Activated T-helper 2 cell treated with anti-CD3 and anti-CD28 coated beads, Interferon-gamma antibody, Interleukin-2, Interleukin-4, amounts not matched to agents 10 μg/mL and 5 μg/mL and 100 μg/mL, durations not matched to agents 14 hours and 24 hours and 36 hours (primary cell): ENCODE measurements at regions not wholly inside any gene's neighbourhood (a gene's known extent, or its start where the extent isn't known, plus 50 kb on each side); places are given as distances from the start of the nearest gene placed in this dataset.

Experiments
- DNase-seq: peaks from one replicate; pipeline ENCODE4 v3.0.0; 2021; ENCODE audit warnings: low spot score
- H3K27ac Mint-ChIP-seq: one replicate; pipeline ENCODE4 v1.8.0; 2021; ENCODE audit warnings: mixed read lengths
- H3K27me3 Mint-ChIP-seq: one replicate; pipeline ENCODE4 v1.8.0; 2021; ENCODE audit warnings: low read depth, mixed read lengths
- H3K36me3 Mint-ChIP-seq: one replicate; pipeline ENCODE4 v1.8.0; 2021; ENCODE audit warnings: low read depth, mixed read lengths
- H3K4me1 Mint-ChIP-seq: one replicate; pipeline ENCODE4 v1.8.0; 2021; ENCODE audit warnings: low read depth, mixed read lengths
- H3K4me3 Mint-ChIP-seq: one replicate; pipeline ENCODE4 v1.8.0; 2021; ENCODE audit warnings: low read depth, mild to moderate bottlenecking, moderate library complexity, mixed read lengths
- H3K9me3 Mint-ChIP-seq: one replicate; pipeline ENCODE4 v1.8.0; 2021; ENCODE audit warnings: mixed read lengths
- intact Hi-C: fragments of 100-400 bp; cut with micrococcal nuclease; formaldehyde crosslinking; loops from one replicate; pipeline ENCODE4 v1.15.1; 2023

DNA sequence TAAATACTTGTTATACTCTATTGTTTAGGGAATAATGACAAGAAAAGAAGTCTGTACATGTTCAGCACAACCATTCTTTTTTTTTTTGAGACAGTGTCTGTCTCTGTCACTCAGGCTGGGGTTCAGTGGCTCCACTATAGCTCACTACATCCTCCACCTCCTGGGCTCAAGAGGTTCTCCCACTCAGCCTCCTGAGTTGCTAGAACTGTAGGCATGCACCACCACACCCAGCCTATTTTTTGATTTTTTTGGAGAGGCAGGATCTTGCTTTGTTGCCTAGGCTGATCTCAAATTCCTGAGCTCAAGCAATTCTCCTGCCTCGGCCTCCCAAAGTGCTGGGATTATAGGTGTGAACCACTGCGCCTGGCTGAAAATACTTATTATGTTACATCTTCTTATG is 250.0 kb downstream of the MIAT start:
- Mint-ChIP-seq H3K36me3 (no peaks in the 10 kb centered on the region), H3K4me1 (peaks cover 2% of the 10 kb centered on the region), H3K27me3 (peaks cover 33% of the 10 kb centered on the region), H3K4me3 (no peak overlapping the region), H3K27ac (no peak overlapping the region), H3K9me3 (no peaks in the 10 kb centered on the region)
- DNase-seq, result no peak
- intact Hi-C loops, result no loop called here

DNA sequence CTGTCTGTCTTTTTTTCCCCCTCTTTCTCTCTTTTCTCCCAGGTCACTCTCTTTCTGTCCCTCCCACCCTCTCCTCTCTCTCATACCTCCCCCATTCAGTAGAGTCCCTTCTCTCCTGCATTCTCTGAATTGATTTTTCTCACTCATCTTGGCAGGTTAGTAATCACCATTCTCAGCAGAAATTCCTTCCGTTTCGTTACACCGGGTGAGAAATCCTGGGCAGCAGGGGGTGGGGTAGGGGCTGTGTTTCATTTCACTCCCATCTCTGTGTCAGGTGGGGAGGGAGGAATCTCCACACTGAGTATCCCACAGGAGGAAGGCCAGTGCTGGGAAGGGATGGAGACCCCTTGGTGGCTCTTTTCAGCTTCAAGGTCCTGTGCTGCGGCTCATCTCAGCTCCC is 253.5 kb downstream of the MIAT start:
- H3K4me3 Mint-ChIP-seq, result no peak overlapping the region
- H3K27me3 Mint-ChIP-seq, result peaks cover 12% of the 10 kb centered on the region
- H3K27ac Mint-ChIP-seq, result no peak overlapping the region
- peaks cover 2% of the 10 kb centered on the region for H3K4me1 Mint-ChIP-seq
- no peaks in the 10 kb centered on the region for H3K9me3 Mint-ChIP-seq
- no peaks in the 10 kb centered on the region for H3K36me3 Mint-ChIP-seq
- intact Hi-C loops, result no loop called here
- DNase-seq, result no peak

DNA sequence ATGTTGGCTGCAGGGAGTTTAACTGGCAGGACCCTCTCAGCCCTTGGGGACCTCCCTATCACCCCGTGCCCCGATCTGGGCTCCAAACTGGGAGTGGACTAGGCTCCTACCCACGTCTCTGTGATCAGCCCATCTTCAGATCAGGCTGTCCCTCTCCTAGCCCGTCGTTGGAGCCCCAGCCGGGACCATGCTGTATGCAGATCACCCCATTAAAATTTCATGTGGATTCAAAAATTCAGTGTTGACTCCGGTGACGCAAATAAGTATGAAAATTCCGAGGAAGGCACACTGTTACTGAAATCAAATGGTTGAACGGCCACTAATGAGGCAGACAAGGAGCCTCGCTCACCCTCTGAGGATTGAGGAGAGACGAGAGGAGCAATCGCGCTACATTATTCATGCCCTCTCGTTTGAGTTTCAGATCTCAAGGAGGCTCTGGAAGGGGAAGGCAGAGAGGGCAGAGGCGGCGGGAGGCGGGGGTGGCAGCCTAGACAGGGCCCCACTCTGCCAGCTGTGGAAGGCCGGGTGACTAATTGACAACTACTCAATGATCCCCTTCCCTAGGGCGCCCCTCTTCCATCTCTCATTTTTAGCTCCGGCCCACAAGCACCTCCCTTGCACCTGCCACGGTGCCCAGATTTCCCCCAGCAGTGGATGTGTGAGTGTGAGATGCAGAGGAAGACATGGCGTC is 255.4 kb downstream of the MIAT start:
- DNase-seq, result no peak
- H3K4me3 Mint-ChIP-seq, result no peak overlapping the region
- H3K9me3 Mint-ChIP-seq, result no peaks in the 10 kb centered on the region
- H3K27ac Mint-ChIP-seq, result no peak overlapping the region
- H3K36me3 Mint-ChIP-seq, result no peaks in the 10 kb centered on the region
- intact Hi-C loops, result no loop called here
- H3K27me3 Mint-ChIP-seq, result peaks cover 12% of the 10 kb centered on the region
- peaks cover 2% of the 10 kb centered on the region for H3K4me1 Mint-ChIP-seq

DNA sequence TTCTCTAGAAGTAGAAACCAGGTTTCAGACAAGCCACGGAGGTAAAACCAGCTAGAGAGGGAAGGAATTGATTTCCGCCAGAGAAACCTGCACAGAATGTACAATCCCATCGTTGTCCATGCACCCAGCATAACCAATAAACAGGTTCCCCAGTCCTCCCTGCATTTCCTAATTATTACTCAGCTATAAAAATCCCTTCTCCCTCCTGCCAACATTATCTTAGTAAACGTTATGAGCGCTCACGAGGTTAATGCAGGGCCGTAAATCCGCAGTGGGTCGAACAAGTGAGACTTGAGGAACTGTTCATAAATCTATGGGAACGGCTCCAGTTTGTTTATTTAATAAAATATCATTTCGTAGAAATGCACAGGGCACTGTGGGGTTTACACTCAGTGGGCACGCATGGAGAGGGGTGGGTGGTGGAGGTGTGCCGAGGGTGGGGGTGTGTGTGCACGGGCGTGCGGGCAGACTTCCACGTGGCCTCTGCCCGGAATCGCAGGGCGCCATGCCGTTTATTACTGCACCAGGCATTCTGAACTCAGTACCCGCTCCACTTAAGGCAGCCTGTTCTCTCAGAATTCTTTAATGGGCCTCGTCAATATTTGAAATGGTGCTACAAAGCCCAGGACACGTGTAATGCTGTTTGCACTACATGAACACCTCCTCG is 257.3 kb downstream of the MIAT start:
- H3K4me3 Mint-ChIP-seq, result no peak overlapping the region
- no peak overlapping the region for H3K27ac Mint-ChIP-seq
- no peaks in the 10 kb centered on the region for H3K9me3 Mint-ChIP-seq
- peaks cover 2% of the 10 kb centered on the region for H3K4me1 Mint-ChIP-seq
- H3K27me3 Mint-ChIP-seq, result peaks cover 12% of the 10 kb centered on the region
- DNase-seq, result no peak
- intact Hi-C loops, result no loop called here
- H3K36me3 Mint-ChIP-seq, result no peaks in the 10 kb centered on the region

DNA sequence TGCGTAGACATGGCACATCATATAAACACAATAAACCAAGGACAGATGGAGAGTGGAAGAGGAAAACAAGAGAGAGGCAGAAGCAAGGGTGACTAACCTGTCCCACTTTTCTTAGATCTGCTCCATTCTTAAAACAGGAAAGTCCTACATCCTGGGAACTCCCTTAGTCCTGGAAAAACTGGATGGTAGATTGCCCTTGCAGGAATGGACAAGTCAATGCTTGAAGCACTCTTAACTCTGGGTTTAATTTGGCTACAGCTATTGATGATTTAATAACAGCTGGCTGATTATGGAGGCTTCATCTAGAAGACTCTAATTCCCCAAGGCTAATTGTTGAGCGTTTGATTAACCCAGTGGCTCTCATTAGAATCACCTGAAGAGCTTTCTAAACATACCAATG is 258.8 kb downstream of the MIAT start:
- Mint-ChIP-seq H3K36me3 (no peaks in the 10 kb centered on the region), H3K4me3 (no peak overlapping the region), H3K27ac (no peak overlapping the region), H3K4me1 (peaks cover 2% of the 10 kb centered on the region), H3K9me3 (no peaks in the 10 kb centered on the region), H3K27me3 (peaks cover 12% of the 10 kb centered on the region)
- no peak for DNase-seq
- intact Hi-C loops, result no loop called here

DNA sequence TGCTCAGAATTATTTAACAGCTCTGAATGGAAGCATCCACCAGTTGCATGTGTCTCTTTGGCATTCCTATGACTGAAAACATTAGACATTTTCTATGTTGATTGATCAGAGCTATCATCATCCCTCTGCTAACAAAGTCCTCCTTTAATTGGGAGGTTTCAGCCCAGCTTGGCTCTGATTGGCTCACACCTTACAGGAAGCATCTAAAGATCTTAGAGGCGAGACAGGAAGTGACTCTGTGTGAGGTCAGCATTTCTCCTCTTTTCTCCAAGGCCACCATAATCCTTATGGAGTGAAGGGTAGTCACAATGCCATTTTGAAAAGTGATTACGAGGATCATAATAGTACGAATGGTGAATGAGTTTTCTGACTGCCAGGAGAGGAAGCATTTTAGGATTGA is 260.8 kb downstream of the MIAT start:
- Mint-ChIP-seq H3K27me3 (peaks cover 1% of the 10 kb centered on the region), H3K9me3 (no peaks in the 10 kb centered on the region), H3K36me3 (no peaks in the 10 kb centered on the region), H3K4me3 (no peak overlapping the region), H3K27ac (no peak overlapping the region), H3K4me1 (no peaks in the 10 kb centered on the region)
- no peak for DNase-seq
- intact Hi-C loops, result no loop called here

DNA sequence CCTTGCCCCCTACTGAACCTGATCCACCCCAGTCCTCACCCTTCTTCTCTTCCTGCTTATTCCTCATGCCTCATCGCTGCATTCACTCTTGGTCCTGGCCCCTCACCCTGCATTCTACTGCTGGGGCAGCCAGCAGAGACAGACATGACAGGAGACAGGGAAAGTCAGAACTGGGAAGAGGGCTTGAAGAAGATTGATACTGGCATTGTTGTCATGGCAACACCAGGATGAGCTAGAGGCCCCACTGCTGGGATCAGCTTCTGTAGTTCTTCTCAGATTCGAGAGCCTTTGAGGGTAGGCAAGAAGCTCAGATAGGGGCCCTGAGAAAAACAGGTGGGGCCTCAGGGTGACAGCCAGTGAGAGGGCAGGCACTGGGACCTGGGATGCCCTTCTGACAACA is 264.3 kb downstream of the MIAT start:
- no peak overlapping the region for H3K4me3 Mint-ChIP-seq
- H3K9me3 Mint-ChIP-seq, result no peaks in the 10 kb centered on the region
- no peaks in the 10 kb centered on the region for H3K4me1 Mint-ChIP-seq
- H3K36me3 Mint-ChIP-seq, result no peaks in the 10 kb centered on the region
- intact Hi-C loops, result no loop called here
- DNase-seq, result no peak
- H3K27me3 Mint-ChIP-seq, result no peaks in the 10 kb centered on the region
- no peak overlapping the region for H3K27ac Mint-ChIP-seq

DNA sequence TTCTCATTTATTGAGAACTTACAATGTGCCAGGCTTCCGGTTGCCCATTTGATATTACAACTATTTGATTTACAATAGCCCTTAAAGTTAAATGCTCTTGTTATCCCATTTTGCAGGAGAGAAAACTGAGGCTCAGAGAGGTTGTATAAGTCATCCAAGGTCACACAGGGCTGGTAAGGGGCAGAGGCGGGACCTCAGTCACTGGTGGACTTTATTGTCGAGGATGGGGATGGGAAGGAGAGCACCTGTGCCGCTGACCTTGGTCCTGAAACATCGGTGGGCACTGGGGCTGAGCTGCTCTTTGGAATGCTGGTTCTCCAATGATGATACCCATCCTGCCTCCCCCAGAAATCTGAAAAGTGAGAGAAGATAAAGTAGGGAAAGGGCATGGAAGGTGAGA is 265.4 kb downstream of the MIAT start:
- intact Hi-C loops, result no loop called here
- no peaks in the 10 kb centered on the region for H3K9me3 Mint-ChIP-seq
- H3K4me1 Mint-ChIP-seq, result no peaks in the 10 kb centered on the region
- H3K36me3 Mint-ChIP-seq, result no peaks in the 10 kb centered on the region
- H3K4me3 Mint-ChIP-seq, result no peak overlapping the region
- no peak overlapping the region for H3K27ac Mint-ChIP-seq
- H3K27me3 Mint-ChIP-seq, result no peaks in the 10 kb centered on the region
- DNase-seq, result no peak

- no peaks in the 10 kb centered on the region for H3K36me3 Mint-ChIP-seq
- DNase-seq, result no peak
- H3K4me3 Mint-ChIP-seq, result no peak overlapping the region
- no peak overlapping the region for H3K27ac Mint-ChIP-seq
- H3K4me1 Mint-ChIP-seq, result no peaks in the 10 kb centered on the region
- H3K27me3 Mint-ChIP-seq, result no peaks in the 10 kb centered on the region
- no peaks in the 10 kb centered on the region for H3K9me3 Mint-ChIP-seq
- intact Hi-C loops, result no loop called here
Observed at GRCh38 chr22:26923531-26923930, 266.1 kb downstream of the MIAT start.

DNA sequence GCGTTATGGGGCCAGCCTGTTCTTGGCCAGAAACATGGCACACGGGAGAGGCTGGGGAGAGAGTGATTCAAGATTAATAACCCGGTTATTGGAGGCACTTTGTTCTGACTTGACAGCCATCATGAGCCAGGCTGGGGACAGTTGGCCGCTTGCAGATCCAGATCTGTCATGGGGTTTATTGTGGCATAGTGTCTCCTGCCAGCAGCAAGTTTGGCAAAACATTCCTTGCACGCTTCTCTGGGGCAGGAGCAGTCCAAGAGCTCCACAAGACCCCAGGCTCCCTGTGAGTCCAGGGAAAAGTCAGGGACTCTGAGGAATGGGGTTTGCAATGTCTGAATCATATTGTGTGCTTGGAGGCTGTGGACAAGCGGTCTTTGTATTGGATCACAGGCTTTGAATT is 270.4 kb downstream of the MIAT start:
- H3K4me3 Mint-ChIP-seq, result no peak overlapping the region

DNA sequence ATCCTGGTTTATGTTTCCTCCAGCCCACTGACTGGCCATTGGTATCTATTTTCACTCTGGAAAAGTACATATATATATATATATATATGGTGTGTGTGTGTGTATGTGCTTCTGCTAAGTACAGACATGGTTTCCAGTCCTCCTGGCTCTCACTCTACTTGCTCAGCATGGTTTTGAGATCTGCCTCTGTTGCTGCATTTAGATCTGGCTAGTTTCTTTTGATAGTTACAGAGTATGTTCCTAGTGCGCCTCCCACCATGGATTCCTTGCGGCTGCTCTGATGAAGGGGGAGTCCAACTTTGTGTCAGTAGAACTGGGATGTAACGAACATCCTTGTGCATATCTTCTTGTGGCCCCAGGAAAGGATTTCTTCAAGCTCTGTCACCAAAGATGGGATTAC is 274.1 kb downstream of the MIAT start:
- H3K9me3 Mint-ChIP-seq, result no peaks in the 10 kb centered on the region
- no peaks in the 10 kb centered on the region for H3K36me3 Mint-ChIP-seq
- intact Hi-C loops, result no loop called here
- DNase-seq, result no peak
- no peak overlapping the region for H3K27ac Mint-ChIP-seq
- no peak overlapping the region for H3K4me3 Mint-ChIP-seq
- H3K27me3 Mint-ChIP-seq, result no peaks in the 10 kb centered on the region
- H3K4me1 Mint-ChIP-seq, result no peaks in the 10 kb centered on the region

More for the DNA sequence above, 270.4 kb downstream of the MIAT start:
- intact Hi-C loops, result no loop called here
- no peaks in the 10 kb centered on the region for H3K9me3 Mint-ChIP-seq
- H3K27me3 Mint-ChIP-seq, result no peaks in the 10 kb centered on the region
- no peaks in the 10 kb centered on the region for H3K4me1 Mint-ChIP-seq
- no peak overlapping the region for H3K27ac Mint-ChIP-seq
- no peaks in the 10 kb centered on the region for H3K36me3 Mint-ChIP-seq
- DNase-seq, result no peak

DNA sequence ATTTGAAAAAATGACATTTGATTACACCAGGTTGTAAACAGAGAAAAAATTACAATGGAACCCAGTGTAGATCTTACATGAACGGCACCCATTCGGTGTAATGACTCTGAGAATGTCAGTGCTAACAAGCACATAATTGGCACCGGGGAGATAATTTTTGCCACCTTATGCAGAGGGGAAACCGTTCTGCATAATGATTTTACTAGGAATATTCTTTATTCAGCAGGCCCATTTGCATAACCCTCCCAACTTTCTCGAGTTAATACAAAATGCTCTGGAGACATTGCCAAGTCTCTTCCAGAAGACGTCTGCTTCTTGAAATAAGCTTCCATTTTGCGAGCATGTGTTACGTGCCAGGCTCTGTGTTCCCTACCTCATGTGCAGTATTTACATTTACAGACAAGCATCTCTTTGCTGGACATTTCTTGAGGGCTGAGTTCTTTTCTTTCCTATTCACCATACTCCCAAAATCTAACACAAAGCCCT is 275.8 kb downstream of the MIAT start:
- H3K27ac Mint-ChIP-seq, result no peak overlapping the region
- peaks cover 12% of the 10 kb centered on the region for H3K9me3 Mint-ChIP-seq
- no peak overlapping the region for H3K4me3 Mint-ChIP-seq
- H3K27me3 Mint-ChIP-seq, result no peaks in the 10 kb centered on the region
- no peaks in the 10 kb centered on the region for H3K36me3 Mint-ChIP-seq
- intact Hi-C loops, result no loop called here
- no peak for DNase-seq
- H3K4me1 Mint-ChIP-seq, result no peaks in the 10 kb centered on the region

DNA sequence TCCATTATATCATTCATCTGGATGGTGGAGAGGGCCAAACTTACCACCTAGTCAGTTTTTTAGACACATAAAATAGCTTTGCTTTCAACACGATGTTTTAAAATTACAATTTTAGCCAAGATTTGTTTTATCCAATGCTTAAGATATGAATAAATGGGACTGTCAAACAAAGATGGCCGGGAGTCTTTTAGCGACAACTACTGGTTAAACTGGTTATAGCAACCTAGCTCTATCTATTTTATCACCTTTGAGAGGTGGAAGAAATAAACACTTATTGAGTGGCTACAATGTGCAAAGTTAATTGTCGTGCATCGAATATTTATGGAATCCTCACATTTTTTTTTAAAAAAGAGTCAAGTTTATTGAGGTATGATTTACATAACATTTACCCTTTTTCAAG is 279.8 kb downstream of the MIAT start:
- Mint-ChIP-seq H3K4me1 (no peaks in the 10 kb centered on the region), H3K4me3 (no peak overlapping the region), H3K27ac (no peak overlapping the region), H3K27me3 (no peaks in the 10 kb centered on the region), H3K9me3 (peaks cover 12% of the 10 kb centered on the region), H3K36me3 (no peaks in the 10 kb centered on the region)
- intact Hi-C loops, result no loop called here
- DNase-seq, result no peak
